HG02798 (cell line): ENCODE measurements at regions not wholly inside any gene's neighbourhood (a gene's known extent, or its start where the extent isn't known, plus 50 kb on each side); places are given as distances from the start of the nearest gene placed in this dataset.
"Not testable (repeated sequence)": the region's sequence is repeated elsewhere in the genome, so short reads cannot be mapped to it uniquely, and the experiment has no call there.

Source experiments
- ATAC-seq: cut with Tn5 transposase; IDR thresholded peaks from one replicate; pipeline ENCODE4 v1.9.1; 2021; ENCODE audit warnings: mild to moderate bottlenecking; ENCODE audit not compliant: unreplicated experiment, poor library complexity

DNA sequence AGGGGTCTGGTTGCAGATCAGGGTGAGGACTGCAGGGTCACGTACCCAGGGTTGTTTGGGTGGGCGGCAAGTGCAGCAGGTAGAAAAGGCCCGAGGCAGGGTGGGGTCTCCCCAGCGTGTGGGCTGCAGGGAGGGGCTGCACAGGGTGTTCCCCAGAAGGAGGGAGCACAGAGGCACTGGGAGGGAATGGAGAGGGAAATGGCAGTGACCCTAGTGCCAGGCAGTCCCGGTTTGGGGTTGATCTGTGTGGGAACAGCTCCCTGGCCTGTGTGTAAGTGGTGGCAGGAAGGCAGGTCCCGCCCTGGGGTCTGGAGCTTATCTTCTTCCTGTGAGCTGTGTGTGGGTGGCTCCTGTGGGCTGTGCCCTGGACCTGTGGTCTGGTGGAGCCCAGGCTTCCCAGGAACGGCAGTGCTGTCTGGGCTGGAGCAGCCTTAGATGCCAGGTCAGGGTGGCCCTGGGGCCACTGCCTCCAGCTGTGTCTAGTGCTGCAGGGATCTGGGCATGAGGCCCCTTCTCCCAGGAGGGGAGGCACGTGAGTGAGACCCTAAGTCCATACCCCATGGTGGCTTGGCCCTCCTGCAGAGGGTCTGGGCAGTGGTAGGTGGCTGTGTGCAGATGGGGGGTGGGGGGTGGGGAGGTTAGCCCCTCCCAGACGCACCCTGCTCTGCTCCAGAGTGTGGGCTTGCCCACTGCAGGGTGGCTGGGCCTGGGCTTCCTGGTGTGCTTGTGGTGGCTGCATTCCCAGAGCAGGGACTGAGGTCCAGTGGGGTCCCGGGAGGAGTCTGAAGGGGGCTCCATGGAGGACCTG, 363.5 kb downstream of the TMEM121 start:
- no peak for ATAC-seq

DNA sequence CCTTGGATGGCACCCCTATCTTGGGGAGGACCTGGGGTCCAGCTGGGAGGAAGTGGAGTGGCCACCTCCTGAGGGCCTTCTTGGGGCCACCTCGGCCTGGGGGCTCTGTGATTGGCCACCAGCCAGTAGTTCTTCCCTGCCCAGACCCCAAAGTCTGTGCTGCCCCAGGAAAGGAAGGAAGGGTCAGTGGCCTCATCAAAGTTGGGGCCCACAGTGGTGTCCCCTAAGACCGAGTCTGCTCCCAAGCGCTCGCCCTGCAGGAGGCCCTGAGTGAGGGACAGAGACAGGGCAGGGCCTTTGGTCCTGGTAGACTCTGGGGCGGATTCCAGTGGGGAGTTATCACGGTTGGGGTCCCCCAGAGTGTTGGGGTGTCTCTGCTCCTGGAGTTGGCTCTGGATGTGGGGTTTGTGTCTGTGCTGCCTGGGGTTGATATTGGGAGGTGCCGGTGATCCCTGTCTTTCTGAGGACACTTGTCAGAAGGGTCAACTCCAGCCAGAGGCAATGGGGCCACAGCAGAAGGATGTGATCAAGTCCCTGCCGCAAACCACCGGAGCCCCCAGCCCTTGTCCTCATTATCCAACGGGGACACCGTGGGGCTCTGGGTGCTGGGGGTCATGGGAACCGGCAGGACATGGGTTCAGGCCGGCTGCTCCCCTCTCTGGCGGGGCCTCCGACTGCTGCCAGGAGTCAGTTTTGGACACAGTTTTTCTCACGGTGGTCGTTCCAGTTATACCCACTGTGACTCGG, 364.3 kb downstream of the TMEM121 start:
- no peak for ATAC-seq

DNA sequence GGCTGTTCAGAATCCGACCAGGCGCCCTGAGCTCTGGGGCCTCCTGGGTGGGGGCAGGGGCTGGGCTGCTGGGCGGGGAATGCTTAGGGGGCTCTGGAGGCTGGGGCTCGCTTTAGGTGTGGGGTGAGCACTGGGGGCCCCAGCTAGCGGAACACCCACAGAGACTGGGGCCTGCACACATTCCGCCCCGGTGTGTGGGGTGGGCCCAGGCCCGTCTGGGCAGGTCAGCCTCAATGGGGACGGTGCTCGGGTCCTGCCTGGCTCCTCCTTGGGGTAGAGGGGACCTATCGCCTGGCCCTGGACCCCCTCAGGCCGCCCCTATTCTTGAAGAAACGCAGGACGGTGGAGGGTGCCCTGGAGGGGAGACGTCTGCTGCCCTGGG, 364.8 kb downstream of the TMEM121 start:
- no peak for ATAC-seq

DNA sequence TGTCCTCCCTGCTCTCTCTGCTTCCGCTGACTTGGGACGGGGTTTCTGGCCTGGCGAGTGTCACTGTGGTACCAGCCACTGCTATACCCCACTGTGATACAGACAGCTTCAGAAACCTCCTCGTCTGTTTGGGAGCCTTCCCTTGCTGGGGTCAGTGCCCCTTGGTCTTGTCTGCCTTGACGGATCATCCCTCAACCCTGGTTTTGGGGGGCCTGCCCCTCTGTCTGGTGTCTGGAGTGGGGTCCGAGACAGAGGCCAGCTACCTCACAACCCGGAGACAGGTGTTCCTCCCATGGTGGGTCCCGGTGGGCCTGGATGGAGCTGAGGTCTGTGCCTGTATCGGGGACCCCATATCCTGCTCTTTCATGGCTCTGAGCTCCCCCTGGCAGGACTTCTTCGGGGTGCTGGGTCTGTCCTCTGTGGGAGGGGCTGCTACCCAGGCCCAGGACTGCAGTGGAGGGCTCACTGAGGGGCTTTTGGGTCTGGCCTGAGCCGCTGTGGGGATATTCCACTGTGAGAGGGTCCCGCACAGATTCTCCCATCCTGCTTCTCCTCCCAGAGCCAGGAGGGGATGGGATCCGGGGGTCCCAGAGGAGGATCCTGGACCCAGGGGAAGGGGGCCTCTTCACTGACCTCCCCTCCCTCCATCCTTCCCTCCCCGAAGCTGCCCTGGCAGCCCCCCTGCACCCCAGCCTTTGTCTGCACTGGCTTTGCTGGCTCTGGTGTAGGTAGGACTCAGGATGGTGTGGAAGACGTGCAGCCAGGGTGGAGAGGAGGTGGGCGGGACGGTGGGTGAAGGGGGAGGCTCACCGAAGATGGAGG, 365.5 kb downstream of the TMEM121 start:
- ATAC-seq = no peak

DNA sequence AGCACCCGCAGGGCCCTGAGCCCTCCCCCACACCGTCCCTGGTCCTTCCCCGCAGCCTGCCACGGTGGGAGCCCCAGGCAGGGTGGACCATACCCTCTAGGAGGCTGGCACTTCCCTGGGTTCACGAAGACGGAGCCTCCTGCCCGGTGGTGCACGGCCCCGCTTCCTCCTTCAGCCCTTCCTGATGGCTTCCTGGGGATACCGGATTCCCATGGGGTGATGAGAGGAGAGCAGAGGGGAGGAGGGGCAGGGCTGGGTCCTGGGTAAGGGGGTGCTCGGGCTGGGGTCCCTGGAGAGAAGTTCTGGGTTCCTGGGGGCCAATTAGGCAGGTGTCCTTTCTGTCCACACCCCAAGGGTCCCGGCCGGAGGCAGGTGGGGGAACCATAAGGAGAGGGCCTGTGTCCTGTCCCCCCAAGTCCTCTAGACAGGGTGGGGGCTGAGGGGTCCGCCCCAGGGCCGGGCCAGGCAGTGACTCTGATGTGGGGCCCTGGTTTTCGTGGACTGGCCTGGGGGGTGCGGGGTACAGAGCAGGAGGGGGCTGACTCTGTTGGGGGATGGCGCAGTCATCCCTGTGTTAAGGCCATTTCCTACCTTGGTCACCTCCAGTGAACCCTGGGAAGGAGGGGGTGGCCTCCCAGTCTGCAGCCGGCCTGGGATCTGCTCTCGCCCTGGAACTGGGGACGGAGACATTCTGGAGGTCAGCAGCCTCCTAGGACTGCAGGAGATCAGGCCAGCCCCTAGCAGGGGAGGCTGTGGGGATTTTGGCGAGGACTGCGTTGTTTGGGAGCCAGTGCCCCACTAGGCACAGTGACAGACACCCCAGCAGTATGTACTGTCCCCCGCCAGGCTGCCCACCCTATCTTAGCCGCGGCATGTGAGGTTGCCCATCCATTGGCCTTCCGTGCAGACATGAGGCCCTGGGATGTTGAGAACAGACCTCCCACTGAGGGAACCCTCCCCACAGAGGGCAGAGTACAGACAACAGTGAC, 366.4 kb downstream of the TMEM121 start:
- not testable (repeated sequence) for ATAC-seq

DNA sequence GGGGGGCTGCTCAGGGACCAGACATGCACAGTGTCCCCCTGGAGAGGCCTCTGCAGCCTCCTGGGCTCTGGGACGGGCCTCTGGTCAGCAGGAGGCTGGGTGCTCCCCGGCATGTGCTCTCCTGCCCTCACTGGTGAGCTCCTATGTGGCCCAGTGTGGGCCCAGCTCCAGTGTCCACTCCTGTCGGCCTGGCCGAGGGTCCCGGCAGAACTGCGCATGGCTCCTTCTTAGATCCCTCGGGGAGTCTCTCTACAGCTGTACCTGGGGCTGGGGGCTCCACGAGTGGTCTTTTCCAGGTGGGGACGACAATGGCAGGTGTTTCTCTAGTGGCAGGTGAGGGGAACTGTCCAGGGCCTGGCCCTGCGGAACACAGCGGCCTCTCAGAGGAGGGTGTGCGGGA, 367.3 kb downstream of the TMEM121 start:
- ATAC-seq = not testable (repeated sequence)

DNA sequence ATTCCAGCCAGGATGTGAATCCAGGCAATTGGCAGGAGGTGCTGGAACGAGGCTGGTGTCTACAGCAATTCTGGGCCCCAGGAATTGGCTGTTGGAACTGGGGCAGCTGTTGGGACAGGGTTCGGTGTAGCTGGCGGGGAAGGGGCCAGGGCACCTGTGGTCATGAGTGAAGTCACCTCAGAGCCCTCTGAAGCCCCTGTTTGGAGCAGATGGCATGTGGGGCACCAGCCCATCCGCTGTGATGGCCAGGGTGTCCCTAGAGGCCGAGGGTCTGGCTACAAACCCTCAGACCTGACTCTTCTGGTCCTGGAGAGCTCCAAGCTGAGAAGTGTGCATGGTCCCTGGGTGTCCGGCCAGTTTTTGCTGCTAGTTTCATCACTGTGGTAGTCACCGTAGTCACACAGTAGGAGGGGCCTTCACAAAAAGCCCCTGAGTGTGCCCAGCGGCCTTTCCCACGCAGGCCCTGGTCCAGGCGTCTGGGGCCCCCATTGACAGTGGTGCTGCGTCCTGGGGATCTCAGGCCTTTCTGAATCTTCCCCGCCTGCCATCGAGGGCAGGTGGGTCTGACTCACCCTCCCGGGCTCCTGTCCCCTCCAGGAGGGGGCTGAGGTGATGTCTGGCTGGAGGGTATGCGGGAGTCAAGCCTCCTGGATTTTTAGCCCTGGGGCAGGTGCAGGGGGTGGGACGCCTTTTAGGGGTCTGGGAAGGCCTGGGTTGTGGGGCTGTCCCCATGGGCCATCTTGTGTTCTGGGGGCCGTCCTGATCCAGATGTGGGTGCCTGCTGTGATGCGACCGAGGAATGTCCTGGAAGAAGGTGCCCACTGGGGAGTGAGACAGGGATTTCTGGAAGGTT, 368.0 kb downstream of the TMEM121 start:
- ATAC-seq = no peak

DNA sequence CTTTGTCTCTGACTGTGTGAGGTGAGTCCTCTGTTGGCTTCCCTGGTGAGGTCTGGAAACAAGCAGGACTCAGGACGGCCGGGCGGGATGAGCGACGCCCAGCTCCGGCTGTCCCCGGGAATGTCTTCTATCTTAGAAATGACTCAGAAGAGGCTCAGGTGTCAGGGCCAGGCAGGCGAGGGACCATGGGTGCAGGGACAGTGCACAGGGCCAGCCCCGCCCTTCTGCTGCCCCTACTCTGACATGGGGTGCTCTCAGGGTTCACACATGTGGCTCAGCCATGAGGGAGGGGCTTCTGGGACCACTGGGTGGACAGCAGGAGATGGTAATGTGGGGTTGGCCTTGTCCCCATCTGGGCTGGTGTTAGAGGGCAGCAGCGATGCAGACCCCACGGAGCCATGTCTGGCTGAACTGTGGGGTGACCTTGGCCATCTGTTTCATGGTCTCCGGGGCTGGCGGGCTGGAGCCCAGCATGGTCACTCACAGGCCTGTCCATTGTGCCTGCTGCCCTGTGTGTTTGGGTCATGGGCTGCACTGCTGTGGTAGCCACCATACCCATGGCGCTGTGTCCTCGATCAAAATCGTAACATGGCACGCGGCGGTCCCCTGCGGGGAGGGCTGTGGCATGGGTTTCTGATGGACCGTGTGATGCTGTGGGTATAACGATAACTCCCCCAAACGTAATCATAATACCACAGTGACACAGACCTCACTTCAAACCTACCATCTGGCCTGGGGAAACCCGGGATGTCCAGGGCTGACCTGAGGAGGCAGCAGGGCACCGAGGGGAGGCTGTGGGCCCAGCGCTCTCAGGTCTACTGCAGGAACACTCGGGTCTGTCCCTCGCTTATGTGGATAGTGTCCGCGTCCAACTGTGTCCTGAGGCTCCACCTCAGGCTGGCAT, 368.8 kb downstream of the TMEM121 start:
- no peak for ATAC-seq

DNA sequence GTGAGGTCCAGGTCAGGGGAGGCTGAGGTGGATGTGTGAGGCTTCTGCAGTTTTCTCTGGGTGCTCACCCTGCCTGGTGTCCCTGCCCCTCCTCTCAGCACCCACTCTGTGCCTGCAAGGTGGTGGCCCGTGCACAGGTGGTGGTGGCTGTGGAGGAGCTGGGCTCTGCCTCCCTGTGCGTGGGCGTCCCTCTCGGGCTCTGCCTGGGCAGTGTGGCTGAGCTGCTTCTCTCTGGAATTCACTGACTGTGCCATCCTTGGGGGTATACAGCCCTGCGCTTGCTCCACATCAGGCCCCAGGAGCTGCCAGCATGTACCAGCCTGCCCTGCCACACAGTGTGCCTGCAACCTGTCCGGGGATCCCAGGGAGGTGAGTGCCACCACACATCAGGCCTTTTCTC, 369.8 kb downstream of the TMEM121 start:
- ATAC-seq = not testable (repeated sequence)

DNA sequence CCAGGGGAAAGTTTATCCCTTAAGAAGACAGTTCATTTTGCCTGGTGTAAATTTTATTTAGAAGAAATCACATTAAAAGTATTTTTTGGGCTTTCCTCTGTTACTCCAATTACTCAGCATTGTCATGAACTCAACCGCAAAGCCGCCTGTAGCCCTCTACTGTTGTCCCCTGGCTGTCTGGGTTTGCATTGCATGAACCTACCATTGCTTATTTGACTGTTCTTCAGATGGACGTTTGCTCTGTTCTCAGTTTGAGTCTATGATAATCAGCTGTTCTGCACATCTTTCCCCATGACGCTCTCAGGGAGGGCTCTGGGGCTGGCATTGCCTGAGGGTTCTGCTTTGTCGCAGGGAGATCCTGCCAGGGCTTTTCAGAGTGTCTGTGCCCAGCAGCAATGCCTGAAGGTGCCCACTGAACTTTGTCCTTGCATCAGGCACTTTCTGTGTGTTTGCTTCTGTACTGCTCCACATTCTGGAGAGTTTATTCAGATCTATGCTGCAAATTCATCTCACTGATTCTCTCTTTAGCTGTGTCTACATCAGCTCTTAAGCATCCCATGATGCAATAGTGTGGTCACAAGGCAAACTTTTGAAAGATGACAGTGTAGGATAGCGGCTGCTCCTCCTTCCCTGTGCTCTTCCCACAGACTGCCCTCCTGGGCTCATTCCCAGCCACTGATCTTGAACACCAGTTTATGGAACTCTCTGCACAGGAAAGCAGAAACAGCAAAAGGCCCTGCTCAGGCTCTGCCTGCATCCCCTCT, 370.8 kb downstream of the TMEM121 start:
- ATAC-seq = not testable (repeated sequence)

DNA sequence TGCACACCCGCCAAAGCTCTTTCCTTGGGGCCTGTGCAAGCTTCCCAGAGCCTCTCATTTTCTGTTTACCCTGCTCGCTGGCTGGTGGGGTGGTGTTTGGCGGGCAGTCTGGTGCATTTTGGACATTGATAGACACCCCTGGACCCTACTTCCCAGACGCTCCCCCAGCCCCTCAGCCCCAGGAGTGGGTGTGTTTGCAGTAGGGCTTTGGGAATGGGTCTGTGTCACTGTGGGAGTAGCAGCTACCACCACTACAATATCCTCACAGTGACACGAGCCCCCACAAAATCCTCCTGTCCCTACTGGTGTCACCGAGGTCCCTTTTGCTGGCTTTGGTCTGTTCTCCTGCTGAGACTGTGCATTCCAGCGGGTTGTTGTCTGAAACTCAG, 371.3 kb downstream of the TMEM121 start:
- no peak for ATAC-seq

DNA sequence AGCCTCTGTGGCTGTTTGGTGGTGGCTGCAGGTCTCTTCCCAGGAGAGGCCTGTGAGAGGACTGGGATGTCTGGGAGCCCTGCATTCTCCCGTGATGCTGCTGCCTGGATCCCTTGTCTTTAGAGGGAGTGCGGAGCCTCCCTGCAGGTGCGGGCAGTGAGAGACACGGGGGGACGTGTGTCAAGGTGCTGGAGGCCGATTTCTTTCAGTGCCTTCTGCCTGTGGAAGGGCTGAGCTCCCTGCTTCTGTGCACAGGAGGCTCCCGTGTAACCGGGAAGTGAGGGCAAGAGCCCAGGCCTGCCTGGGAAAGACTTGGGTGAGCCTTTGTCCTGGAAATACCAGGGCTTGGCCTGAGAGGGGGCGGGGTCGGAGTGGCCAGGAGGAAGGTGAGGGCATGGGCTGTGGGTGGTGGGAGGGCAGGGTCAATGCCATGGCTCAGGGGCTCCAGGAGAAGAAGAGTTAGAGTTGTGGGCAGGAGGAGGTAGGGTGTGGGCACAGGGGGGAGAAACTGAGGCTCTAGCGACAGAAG, 372.2 kb downstream of the TMEM121 start:
- ATAC-seq = no peak

DNA sequence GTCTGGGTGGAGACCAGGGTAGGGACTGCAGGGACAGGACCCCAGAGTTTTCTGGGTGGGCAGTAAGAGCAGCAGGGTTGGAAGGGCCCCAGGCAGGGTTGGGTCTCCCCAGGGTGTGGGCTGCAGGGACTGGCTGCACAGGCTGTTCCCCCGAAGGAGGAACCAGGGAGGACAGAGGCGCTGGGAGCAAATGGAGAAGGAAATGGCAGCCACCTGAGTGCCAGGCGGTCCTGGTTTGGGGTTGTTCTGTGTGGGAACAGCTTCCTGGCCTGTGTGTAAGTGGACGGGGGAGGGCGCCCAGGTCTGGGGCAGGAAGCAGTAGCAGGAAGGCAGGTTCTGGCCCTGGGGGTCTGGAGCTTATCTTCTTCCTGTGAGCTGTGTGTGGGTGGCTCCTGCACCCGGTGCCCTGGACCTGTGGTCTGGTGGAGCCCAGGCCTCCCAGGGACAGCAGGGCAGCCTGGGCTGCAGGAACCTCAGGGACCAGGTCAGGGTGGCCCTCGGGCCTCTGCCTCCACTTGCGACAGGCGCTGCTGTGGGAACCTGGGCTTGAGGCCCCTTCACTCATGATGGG, 372.8 kb downstream of the TMEM121 start:
- ATAC-seq = no peak

DNA sequence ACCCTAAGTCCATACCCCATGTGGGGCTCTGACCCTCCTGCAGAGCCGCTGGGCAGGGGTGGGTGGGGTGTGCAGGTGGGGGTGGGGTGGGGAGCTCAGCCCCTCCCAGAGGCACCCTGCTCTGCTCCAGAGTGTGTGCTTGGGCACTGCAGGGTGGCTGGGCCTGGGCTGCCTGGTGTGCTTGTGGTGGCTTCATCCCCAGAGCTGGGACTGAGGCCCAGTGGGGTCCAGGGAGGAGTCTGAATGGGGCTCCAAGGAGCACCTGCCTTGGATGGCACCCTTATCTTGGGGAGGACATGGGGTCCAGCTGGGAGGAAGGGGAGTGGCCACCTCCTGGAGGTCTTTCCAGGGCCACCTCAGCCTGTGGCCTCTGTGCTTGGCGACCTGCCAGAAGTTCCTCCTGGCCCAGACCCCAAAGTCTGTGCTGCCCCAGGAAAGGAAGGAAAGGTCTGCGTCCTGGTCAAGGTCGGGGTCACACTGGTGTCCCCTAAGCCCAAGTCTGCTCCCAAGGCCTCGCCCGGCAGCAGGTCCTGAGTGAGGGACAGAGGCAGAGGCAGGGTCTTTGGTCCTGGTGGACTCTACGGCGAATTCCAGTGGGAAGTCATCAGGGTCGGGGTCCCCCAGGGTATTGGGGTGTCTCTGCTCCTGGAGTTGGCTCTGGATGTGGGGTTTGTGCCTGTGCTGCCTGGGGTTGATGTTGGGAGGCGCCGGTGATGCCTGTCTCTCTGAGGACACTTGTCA, 373.4 kb downstream of the TMEM121 start:
- no peak for ATAC-seq

DNA sequence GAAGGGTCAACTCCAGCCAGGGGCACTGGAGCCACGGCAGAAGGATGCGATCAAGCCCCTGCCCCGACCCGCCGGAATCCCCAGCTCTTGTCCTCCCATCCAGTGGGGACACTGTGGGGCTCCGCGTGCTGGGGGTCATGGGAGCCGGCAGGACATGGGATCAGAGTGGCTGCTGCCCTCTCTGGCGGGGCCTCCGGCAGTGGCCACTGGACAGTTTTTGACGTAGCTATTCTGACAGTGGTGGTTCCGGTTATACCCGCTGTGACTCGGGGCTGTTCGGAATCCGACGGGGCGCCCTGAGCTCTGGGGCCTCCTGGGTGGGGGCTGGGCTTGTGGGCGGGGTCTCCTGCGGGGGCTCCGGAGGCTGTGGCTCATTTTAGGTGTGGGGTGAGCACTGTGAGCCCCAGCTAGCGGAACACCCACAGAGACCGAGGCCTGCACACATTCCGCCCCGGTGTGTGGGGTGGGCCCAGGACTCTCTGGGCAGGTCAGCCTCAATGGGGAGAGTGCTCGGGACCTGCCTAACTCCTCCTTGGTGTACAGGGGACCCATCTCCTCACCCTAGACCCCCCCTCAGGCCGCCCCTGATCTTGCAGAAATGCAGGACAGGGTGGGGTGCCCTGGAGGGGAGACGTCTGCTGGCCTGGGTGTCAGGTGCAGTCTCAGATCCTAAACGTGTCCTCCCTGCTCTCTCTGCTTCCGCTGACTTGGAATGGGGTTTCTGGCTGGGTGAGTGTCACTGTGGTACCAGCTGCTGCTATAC, 374.2 kb downstream of the TMEM121 start:
- no peak for ATAC-seq
